ENCODE measurements at regions not wholly inside any gene's neighbourhood (a gene's known extent, or its start where the extent isn't known, plus 50 kb on each side); places are given as distances from the start of the nearest gene placed in this dataset.

- no peak for TF ChIP-seq CTCF (conservative IDR thresholded peaks at IDR 0.05)
- no peak overlapping the region for H3K4me3 Mint-ChIP-seq
- DNase-seq: no peak
- no peaks in the 10 kb centered on the region for H3K79me2 ChIP-seq (ENCODE audit: insufficient read depth, low read length)
- H2AK5ac ChIP-seq (ENCODE audit: insufficient read length, low read length): no peak overlapping the region
- no peaks in the 10 kb centered on the region for H3K36me3 Mint-ChIP-seq (ENCODE audit: insufficient read depth in 1 of 3, low read depth in 3 of 3)
- no peak overlapping the region for H3K4me2 ChIP-seq (ENCODE audit: insufficient read depth, insufficient read length, low read length)
- no peak overlapping the region for H3K56ac ChIP-seq (ENCODE audit: insufficient read length, low read depth, low read length)
- no peak overlapping the region for H4K8ac ChIP-seq (replicated peaks; ENCODE audit: insufficient read length, low read depth, low read length)
- no peaks in the 10 kb centered on the region for H3K4me1 ChIP-seq (ENCODE audit: insufficient read depth, low read length)
- peaks cover 0 to 5% of the 10 kb centered on the region in 2 experiments; a peak in 1 of 4 replicates for H3K4me1 Mint-ChIP-seq
- H4K20me1 ChIP-seq (ENCODE audit: control insufficient read depth, insufficient read depth, insufficient read length): no peaks in the 10 kb centered on the region
- H3K27ac Mint-ChIP-seq: no peak overlapping the region
- no peaks in the 10 kb centered on the region for H3K23me2 ChIP-seq (ENCODE audit: insufficient read length, low read depth, low read length, poor library complexity, severe bottlenecking)
- H3K27ac ChIP-seq (ENCODE audit: insufficient read length, low read depth, low read length): no peak overlapping the region
- H3K27me3 ChIP-seq (ENCODE audit: insufficient read depth, low read length): no peaks in the 10 kb centered on the region; the same call in 1 of the 2 replicates
- H2BK20ac ChIP-seq (ENCODE audit: low read depth, low read length, poor library complexity, severe bottlenecking): no peak overlapping the region
- H3K27me3 Mint-ChIP-seq (ENCODE audit: low read depth): no peaks in the 10 kb centered on the region; the same call in 1 of the 2 replicates
- H3K18ac ChIP-seq (ENCODE audit: insufficient read length, low read depth, low read length): no peak overlapping the region
- no peak overlapping the region for H4K5ac ChIP-seq (ENCODE audit: insufficient read length, low read depth, low read length)
- no peaks in the 10 kb centered on the region for H3K79me1 ChIP-seq (ENCODE audit: insufficient read depth, low read depth, low read length, poor library complexity, severe bottlenecking)
- no peak overlapping the region for H3T11ph ChIP-seq (ENCODE audit: low read length)
- no peaks in the 10 kb centered on the region for H3K9me3 Mint-ChIP-seq
- no peak overlapping the region for H2BK12ac ChIP-seq (ENCODE audit: insufficient read length, low read depth, low read length)
- H2BK15ac ChIP-seq (ENCODE audit: low read depth, low read length): no peak overlapping the region
- H2BK120ac ChIP-seq (ENCODE audit: low read depth, low read length, poor library complexity, severe bottlenecking): no peak overlapping the region
- no peak overlapping the region for H2AFZ ChIP-seq (ENCODE audit: low read length)
- H3K4ac ChIP-seq (ENCODE audit: low read depth, low read length): no peak overlapping the region
- no peak overlapping the region for H2BK5ac ChIP-seq (ENCODE audit: insufficient read length, low read length)
- H3K23ac ChIP-seq (ENCODE audit: insufficient read length, low read depth, low read length): no peak overlapping the region
- H3K14ac ChIP-seq (ENCODE audit: insufficient read depth, low read length): no peak overlapping the region
- H3K9ac ChIP-seq (ENCODE audit: extremely low read depth, insufficient read length, low read length): no peak overlapping the region
- H4K91ac ChIP-seq (ENCODE audit: insufficient read length, low read depth, low read length): no peak overlapping the region
- WGBS (ENCODE audit: extremely low coverage, insufficient read length, low lambda C conversion rate): no CpG with 5 or more reads among the region's 1 CpG
- H3K9me3 ChIP-seq (ENCODE audit: control insufficient read depth, low read depth, low read length): no peaks in the 10 kb centered on the region
Observed at GRCh38 chr4:153116801-153117200, 87.4 kb upstream of the TRIM2 start.

All from H9 (cell line).